CD4-positive, alpha-beta T cell treated with Interferon gamma for 1 hour (primary cell): ENCODE measurements at regions not wholly inside any gene's neighbourhood (a gene's known extent, or its start where the extent isn't known, plus 50 kb on each side); places are given as distances from the start of the nearest gene placed in this dataset.

Experiments
- DNase-seq: peaks from one replicate; pipeline ENCODE4 v3.0.0-alpha.2; 2020

DNA sequence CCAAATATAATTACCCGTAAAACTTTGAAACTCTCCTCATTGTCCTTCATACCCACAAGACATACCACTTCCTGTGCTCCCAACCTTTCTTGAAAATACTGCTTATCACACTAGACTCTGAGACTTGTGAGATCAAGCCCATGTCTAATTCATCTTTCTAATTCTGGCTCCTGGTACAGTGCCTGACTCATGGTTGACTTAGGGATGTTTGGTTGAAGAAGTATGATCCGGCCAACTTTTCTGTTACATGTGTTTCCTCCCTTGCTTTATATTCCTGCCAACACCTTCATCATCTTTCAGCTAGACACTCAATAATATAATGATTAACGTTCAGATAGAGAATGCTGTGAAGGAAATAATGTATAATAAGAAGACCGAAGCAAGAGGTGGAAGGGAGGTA, 58.2 kb downstream of the MEX3B start:
- no peak for DNase-seq

- no peak for DNase-seq
Measured at GRCh38 chr15:81983497-81983896, 62.3 kb downstream of the MEX3B start.

- no peak for DNase-seq
Measured at GRCh38 chr15:81982808-81983207, 63.0 kb downstream of the MEX3B start.

GRCh38 chr15:81981908-81982307, 63.9 kb downstream of the MEX3B start:
- DNase-seq = no peak

- DNase-seq = no peak
Measured at GRCh38 chr15:81977464-81977863, 68.4 kb downstream of the MEX3B start.

DNA sequence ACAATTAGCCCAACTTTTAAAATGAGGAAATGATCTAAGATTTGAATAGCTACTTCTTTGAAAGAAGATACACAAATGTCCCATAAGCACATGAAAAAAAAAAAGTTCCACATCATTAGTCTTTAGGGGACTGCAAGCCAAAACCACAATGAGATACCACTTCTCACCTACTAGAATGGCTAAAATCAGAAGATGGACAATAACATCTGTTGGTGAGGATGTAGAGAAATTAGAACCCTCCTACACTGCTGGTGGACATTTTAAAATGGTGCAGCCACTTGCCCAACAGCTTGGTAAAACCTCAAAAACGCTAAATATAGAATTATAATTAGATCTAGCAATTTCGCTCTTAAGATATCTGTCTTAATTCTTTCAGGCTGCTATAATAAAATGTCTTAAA, 77.1 kb downstream of the MEX3B start:
- no peak for DNase-seq

- DNase-seq = no peak
Measured at GRCh38 chr15:81966631-81967030, 79.2 kb downstream of the MEX3B start.

- no peak for DNase-seq
Measured at GRCh38 chr15:81962482-81962881, 83.3 kb downstream of the MEX3B start.

- no peak for DNase-seq
Measured at GRCh38 chr15:81959196-81959595, 86.6 kb downstream of the MEX3B start.

- DNase-seq = no peak
Measured at GRCh38 chr15:81957698-81958097, 88.1 kb downstream of the MEX3B start.

DNA sequence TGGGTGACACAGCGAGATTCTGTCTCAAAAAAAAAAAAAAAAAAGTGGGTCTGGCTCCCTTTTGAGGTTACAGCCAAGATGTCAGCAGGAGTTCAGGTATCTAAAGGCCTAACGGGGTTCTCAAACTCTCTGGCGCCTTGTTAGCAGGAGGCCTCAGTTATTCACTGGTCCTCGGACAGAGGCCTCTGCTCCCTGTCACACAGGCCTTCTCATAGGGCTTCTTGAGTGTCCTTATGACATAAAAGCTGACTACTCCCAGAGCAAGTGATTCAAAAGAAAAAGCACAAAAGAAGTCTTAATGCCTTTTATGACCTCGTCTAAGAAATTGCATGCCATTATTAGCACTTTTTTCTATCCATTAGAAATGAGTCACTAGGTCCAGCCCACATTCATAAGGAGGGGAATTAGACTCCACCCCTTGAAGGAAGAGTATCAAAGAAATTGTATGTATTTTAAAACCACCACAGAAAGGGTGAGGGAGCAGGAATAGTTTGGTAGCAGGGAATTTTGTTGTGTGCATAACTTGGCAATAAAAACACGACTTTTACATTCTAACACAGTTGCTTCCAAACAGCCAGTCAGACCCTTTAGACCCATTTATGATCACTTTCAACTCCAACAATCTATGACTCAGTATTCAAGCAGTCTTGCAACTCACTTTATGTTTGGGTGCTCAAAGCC, 90.3 kb downstream of the MEX3B start:
- DNase-seq = no peak

GRCh38 chr15:81954158-81954783, 91.5 kb downstream of the MEX3B start:
- DNase-seq = no peak

DNA sequence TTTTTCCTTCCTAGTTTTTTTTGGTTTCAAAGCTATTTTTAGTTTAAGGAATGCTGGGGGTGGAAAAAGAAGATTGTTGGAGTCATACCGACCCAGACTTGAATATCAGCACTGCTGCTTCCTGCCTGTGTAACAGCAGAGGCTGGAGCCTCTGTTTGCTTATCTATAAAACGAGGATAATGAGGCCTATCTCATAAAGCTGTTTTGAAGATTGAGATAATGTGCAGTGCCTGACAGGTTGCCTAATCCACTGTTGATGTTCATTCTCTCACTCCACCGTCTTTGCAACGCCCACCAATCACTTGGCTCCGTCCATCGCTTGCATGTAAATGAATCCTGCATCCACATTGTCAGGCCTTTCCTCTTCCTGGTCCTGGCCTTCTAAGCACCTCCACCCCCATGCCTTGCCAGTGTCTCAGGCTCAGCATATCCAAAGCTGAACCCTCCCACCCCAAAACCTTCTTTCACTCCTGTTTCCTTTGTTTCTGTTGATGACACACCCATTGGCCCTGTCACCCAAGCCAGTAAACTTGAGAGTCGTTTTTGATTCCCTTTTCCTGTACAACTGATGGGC, 94.9 kb downstream of the MEX3B start:
- no peak for DNase-seq

DNA sequence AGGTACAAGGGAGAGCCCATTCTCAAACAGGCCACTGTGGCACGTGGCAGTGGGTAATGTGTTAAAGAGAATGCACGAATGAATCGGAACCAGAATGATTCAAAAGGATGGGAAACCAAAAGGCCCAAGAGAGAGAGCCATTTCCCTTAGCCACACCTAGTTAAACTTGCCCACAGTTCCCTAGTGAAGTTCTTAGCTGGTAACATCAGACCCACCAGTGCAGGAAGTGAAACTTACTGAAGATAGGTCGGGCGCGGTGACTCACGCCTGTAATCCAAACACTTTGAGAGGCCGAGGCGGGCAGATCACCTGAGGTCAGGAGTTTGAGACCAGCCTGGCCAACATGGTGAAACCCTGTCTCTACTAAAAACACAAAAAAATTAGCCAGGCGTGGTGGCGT, 97.1 kb downstream of the MEX3B start:
- DNase-seq = peak; percentile 4

GRCh38 chr15:81948222-81948621, 97.6 kb downstream of the MEX3B start:
- no peak for DNase-seq

- no peak for DNase-seq
Measured at GRCh38 chr15:81947548-81947947, 98.3 kb downstream of the MEX3B start.

DNA sequence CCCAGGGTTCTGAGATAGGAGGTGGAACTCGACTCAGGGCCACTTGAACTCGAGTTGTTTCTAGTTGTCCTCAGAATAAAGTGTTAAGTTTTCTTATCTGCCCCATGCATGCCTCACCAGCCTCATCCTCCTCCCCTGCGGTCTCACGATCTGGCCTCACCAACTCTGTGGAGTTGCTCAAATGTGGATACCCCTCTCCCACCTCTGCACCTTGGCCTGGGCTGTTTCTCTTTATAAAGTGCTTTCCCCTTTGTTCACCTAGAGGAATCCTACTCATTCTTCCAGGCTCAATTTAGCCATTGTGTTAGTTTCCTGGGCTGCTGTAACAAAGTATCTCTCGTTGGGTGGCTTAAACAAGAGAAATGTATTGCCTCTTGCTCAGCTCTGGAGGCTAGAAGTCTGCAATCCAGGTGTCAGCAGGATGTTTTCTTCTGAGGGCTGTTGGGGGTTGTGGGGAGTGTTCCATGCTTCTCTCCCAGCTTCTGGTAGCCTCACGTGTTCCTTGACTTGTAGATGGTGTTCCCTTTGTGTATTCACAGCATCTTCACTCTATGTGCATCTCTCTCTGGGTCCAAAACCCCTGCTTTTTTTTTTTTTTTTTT, 100.7 kb downstream of the MEX3B start:
- no peak for DNase-seq

DNA sequence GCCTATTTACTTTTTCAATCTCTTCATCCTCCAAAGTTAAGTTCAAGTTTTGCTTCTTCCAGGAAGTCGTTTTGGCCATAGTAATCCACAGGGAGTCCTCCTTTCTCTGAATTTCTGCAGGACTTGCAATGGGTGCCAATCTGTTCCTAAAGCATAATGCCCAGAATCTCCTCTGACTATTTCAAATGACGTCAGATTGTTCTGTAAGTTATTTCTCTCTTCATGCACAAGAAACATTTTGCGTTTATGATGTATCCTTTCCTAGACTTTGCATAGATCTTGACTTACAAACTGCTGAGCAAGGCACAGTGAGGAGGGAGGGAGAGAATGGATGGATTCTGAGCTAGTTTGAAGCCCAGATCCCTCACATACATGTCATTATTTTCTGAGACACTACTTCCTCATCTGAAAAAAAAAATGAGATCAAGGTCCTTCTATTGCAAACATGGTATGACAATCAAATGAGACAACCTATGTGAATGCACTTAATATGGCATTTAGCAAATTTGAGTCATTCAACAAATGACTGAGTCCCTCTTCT, 103.1 kb downstream of the MEX3B start:
- DNase-seq = no peak

- no peak for DNase-seq
Measured at GRCh38 chr15:81942157-81942556, 103.7 kb downstream of the MEX3B start.

- no peak for DNase-seq
Measured at GRCh38 chr15:81941479-81941878, 104.3 kb downstream of the MEX3B start.

DNA sequence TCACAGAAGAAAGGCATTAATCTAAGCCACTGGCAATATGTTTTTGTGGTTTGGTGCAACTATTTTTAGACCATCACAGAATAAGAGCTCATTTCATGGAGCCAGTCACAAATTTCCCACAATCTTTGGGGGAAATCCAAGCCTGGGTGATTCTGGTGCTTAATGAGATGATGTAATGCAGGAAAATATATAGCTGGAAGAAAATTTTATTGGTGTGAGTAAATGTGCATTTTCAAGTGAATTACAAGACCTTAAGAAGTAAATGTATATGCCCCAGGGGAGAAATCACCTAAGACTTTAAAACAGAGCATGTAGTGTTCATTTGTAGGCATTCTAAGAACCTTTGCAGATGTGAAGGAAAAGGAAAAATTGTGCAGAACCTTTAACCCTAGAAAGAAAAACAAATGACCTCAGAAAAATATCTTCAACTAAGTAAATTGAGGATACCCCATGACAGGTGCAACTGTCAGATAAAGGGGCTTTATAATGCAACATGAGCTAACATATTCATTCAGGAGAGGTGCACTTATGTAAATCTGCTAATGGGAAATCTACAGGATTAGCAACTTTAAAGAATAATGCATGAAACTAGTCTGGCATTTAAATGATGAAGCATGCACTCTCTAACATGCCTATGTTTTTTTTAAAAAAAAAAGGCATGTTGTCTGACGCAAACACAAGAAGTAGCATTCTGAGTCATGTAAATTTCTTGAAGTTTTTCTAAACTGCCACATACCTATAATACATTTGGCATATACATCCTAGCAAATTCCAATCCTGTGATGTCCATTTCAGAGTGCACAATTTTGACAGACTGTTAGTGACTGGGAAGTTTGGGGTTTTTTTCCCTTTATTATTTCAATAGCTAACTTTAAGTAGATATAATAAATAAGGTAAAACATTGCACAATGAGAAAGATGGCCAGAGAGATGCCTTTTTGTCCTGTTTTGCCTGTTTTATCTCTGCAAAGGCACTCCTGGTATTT, 105.1 kb downstream of the MEX3B start:
- DNase-seq = no peak

- no peak for DNase-seq
Measured at GRCh38 chr15:81939604-81940440, 106.0 kb downstream of the MEX3B start.
